MCF 10A (cell line): ENCODE measurements at regions not wholly inside any gene's neighbourhood (a gene's known extent, or its start where the extent isn't known, plus 50 kb on each side); places are given as distances from the start of the nearest gene placed in this dataset.

ENCODE experiments used
- BruUV-seq: library from RNA; stranded (reverse); fragments of 400-500 nt; replicated peaks from 2 replicates; lab custom pipeline; 2021; lab: Mats Ljungman, UMichigan
- CTCF ChIA-PET: fragments of 300-600 bp; sonication (Branson Sonifier 250); formaldehyde crosslinking; extraction: SDS; loops from one replicate; lab custom pipeline; 2021; ENCODE audit warnings: antibody characterized with exemption, inconsistent platforms; lab: Yijun Ruan, JAX
- POLR2A ChIA-PET: fragments of 300-600, 350-650 bp; sonication (Branson Sonifier 250); formaldehyde crosslinking; extraction: SDS; loops from one replicate; lab custom pipeline; 2020; ENCODE audit warnings: antibody characterized with exemption, inconsistent platforms; lab: Yijun Ruan, JAX
- DNase-seq: peaks from one replicate; pipeline ENCODE4 v3.0.0-alpha.2; 2018; ENCODE audit not compliant: unreplicated experiment
- H3K27ac Mint-ChIP-seq: one replicate; pipeline ENCODE4 v1.8.0; 2022; ENCODE audit warnings: mild to moderate bottlenecking, low read depth, mixed read lengths; ENCODE audit not compliant: unreplicated experiment
- H3K27me3 Mint-ChIP-seq: one replicate; pipeline ENCODE4 v1.8.0; 2022; ENCODE audit warnings: mixed read lengths; ENCODE audit not compliant: insufficient read depth, unreplicated experiment
- H3K36me3 Mint-ChIP-seq: one replicate; pipeline ENCODE4 v1.8.0; 2022; ENCODE audit warnings: mild to moderate bottlenecking, moderate library complexity, mixed read lengths; ENCODE audit not compliant: insufficient read depth, unreplicated experiment
- H3K4me1 Mint-ChIP-seq: one replicate; pipeline ENCODE4 v1.8.0; 2022; ENCODE audit warnings: mixed read lengths; ENCODE audit not compliant: insufficient read depth, unreplicated experiment
- H3K4me3 Mint-ChIP-seq: one replicate; pipeline ENCODE4 v1.8.0; 2022; ENCODE audit warnings: mild to moderate bottlenecking, moderate library complexity, mixed read lengths; ENCODE audit not compliant: unreplicated experiment
- H3K9me3 Mint-ChIP-seq: one replicate; pipeline ENCODE4 v1.8.0; 2022; ENCODE audit warnings: mixed read lengths; ENCODE audit not compliant: unreplicated experiment
- CTCF ChIP-seq: fragments of 200-600 bp; IDR thresholded peaks from one replicate; pipeline ENCODE4 v1.8.0; 2022; ENCODE audit warnings: antibody characterized with exemption, mild to moderate bottlenecking; ENCODE audit not compliant: unreplicated experiment
- intact Hi-C: fragments of 100-400 bp; cut with micrococcal nuclease; formaldehyde crosslinking; loops from 2 replicates; pipeline ENCODE4 v1.14.1; 2022

GRCh38 chr13:44815623-44816022 is 173.6 kb downstream of the NUFIP1 start:
- peaks cover 45% of the 10 kb centered on the region for H3K4me1 Mint-ChIP-seq
- CTCF ChIA-PET: interaction anchor here (1.9 kb wide), 1 partner anchor 11 kb away, joined by 6 read pairs; no protein-coding TSS in a partner anchor
- H3K4me3 Mint-ChIP-seq: no peak overlapping the region
- BruUV-seq: no TSS peak
- no peaks in the 10 kb centered on the region for H3K36me3 Mint-ChIP-seq
- no peak for TF ChIP-seq CTCF
- H3K27ac Mint-ChIP-seq: peak overlapping the region; percentile 37
- H3K27me3 Mint-ChIP-seq: no peaks in the 10 kb centered on the region
- no peaks in the 10 kb centered on the region for H3K9me3 Mint-ChIP-seq
- peak; percentile 93 for DNase-seq
- intact Hi-C loops: loop anchor here (2.0 to 5.0 kb wide), 2 partner anchors 103 to 239 kb away; partner anchors contain the start of gene TSC22D1
- POLR2A ChIA-PET: interaction anchor here (0.5 to 2.0 kb wide), 10 partner anchors 12 to 248 kb away, joined by 3 to 7 read pairs (median 3); partner anchors contain the start of gene TSC22D1

- intact Hi-C loops: loop anchor here (2.0 to 5.0 kb wide), 2 partner anchors 103 to 238 kb away; partner anchors contain the start of gene TSC22D1
- no peaks in the 10 kb centered on the region for H3K36me3 Mint-ChIP-seq
- no peaks in the 10 kb centered on the region for H3K27me3 Mint-ChIP-seq
- no peaks in the 10 kb centered on the region for H3K9me3 Mint-ChIP-seq
- DNase-seq: no peak
- no peak for TF ChIP-seq CTCF
- peak overlapping the region; percentile 37 for H3K27ac Mint-ChIP-seq
- H3K4me1 Mint-ChIP-seq: peaks cover 50% of the 10 kb centered on the region
- CTCF ChIA-PET: interaction anchor here (1.9 kb wide), 1 partner anchor 10 kb away, joined by 6 read pairs; no protein-coding TSS in a partner anchor
- POLR2A ChIA-PET: interaction anchor here (2.0 kb wide), 1 partner anchor 103 kb away, joined by 7 read pairs; no protein-coding TSS in a partner anchor
- no TSS peak for BruUV-seq
- no peak overlapping the region for H3K4me3 Mint-ChIP-seq
Observed at GRCh38 chr13:44814836-44815235, 174.4 kb downstream of the NUFIP1 start.

GRCh38 chr13:44814161-44814560 is 175.1 kb downstream of the NUFIP1 start:
- CTCF ChIA-PET: interaction anchor here (0.6 to 1.9 kb wide), 2 partner anchors 9 to 658 kb away, joined by 3 to 6 read pairs; no protein-coding TSS in a partner anchor
- no TSS peak for BruUV-seq
- Mint-ChIP-seq H3K27me3 (no peaks in the 10 kb centered on the region), H3K4me3 (no peak overlapping the region), H3K9me3 (no peaks in the 10 kb centered on the region), H3K36me3 (no peaks in the 10 kb centered on the region), H3K4me1 (peaks cover 45% of the 10 kb centered on the region), H3K27ac (no peak overlapping the region)
- no peak for DNase-seq
- TF ChIP-seq CTCF: no peak
- intact Hi-C loops: loop anchor here (2.0 kb wide), 1 partner anchor 237 kb away; the partner anchor contains the start of gene TSC22D1
- POLR2A ChIA-PET: interaction anchor here (1.2 kb wide), 1 partner anchor 13 kb away, joined by 3 read pairs; no protein-coding TSS in a partner anchor

- Mint-ChIP-seq H3K4me3 (no peak overlapping the region), H3K4me1 (peaks cover 46% of the 10 kb centered on the region), H3K9me3 (no peaks in the 10 kb centered on the region), H3K36me3 (no peaks in the 10 kb centered on the region), H3K27ac (no peak overlapping the region), H3K27me3 (no peaks in the 10 kb centered on the region)
- BruUV-seq: no TSS peak
- intact Hi-C loops: no loop called here
- no peak for TF ChIP-seq CTCF
- DNase-seq: no peak
- CTCF ChIA-PET: no interaction called here
- POLR2A ChIA-PET: interaction anchor here (0.6 kb wide), 1 partner anchor 15 kb away, joined by 3 read pairs; no protein-coding TSS in a partner anchor
Observed at GRCh38 chr13:44812818-44813217, 176.5 kb downstream of the NUFIP1 start.
